ENCODE measurements at regions not wholly inside any gene's neighbourhood (a gene's known extent, or its start where the extent isn't known, plus 50 kb on each side); places are given as distances from the start of the nearest gene placed in this dataset.

DNA sequence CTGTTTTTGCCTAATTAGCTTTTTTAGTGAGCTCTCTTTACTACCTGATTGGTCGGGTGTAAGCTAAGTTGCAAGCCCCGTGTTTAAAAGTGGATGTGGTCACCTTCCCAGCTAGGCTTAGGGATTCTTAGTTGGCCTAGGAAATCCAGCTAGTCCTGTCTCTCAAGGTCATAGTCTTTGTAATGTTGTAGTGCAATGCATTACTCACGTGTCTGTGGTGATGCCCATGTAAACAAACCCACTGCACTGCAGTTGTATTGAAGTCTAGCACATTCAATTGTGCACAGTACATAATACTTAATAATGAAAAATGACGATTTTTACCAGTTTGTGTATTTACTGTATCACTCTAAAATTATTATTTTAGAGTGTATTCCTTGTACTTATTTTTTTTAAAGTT, 335.5 kb downstream of the NUAK1 start:
- TF ChIP-seq, protein P1, sequence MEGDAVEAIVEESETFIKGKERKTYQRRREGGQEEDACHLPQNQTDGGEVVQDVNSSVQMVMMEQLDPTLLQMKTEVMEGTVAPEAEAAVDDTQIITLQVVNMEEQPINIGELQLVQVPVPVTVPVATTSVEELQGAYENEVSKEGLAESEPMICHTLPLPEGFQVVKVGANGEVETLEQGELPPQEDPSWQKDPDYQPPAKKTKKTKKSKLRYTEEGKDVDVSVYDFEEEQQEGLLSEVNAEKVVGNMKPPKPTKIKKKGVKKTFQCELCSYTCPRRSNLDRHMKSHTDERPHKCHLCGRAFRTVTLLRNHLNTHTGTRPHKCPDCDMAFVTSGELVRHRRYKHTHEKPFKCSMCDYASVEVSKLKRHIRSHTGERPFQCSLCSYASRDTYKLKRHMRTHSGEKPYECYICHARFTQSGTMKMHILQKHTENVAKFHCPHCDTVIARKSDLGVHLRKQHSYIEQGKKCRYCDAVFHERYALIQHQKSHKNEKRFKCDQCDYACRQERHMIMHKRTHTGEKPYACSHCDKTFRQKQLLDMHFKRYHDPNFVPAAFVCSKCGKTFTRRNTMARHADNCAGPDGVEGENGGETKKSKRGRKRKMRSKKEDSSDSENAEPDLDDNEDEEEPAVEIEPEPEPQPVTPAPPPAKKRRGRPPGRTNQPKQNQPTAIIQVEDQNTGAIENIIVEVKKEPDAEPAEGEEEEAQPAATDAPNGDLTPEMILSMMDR (IDR thresholded peaks at IDR 0.05): no peak
- no peak for TF ChIP-seq POLR2AphosphoS5 (IDR thresholded peaks at IDR 0.05)
- TF ChIP-seq POLR2A (IDR thresholded peaks at IDR 0.05): no peak
